Mammary epithelial cell (primary cell): ENCODE measurements at regions not wholly inside any gene's neighbourhood (a gene's known extent, or its start where the extent isn't known, plus 50 kb on each side); places are given as distances from the start of the nearest gene placed in this dataset.

ENCODE experiments used
- CTCF ChIP-seq, 2 donors: IDR thresholded peaks in 1 of 2; conservative IDR thresholded peaks in 1 of 2; 2 replicates each; pipeline ENCODE4 v1.5.1; 2011 to 2012; ENCODE audit warnings: inconsistent platforms in 2 of 2, low read length in 2 of 2, mild to moderate bottlenecking in 2 of 2, control low read depth in 1 of 2, low read depth in 1 of 2; ENCODE audit not compliant: insufficient read depth in 1 of 2; ENCODE audit errors: extremely low read depth in 1 of 2
- EZH2 ChIP-seq: IDR thresholded peaks from 2 replicates; pipeline ENCODE4 v1.6.1; 2012; ENCODE audit warnings: low read length, inconsistent platforms, borderline replicate concordance

GRCh38 chr2:13616616-13617015, 899.9 kb downstream of the TRIB2 start:
- TF ChIP-seq CTCF (conservative IDR thresholded peaks at IDR 0.05 in 1 of 2, IDR thresholded peaks at IDR 0.05 in 1 of 2; ENCODE audit: extremely low read depth in 1 of 2, insufficient read depth in 1 of 2, low read depth in 1 of 2, low read length in 2 of 2) (no peak), EZH2 (no peak)
